HG02970 (cell line): ENCODE measurements at regions not wholly inside any gene's neighbourhood (a gene's known extent, or its start where the extent isn't known, plus 50 kb on each side); places are given as distances from the start of the nearest gene placed in this dataset.
"Not testable (repeated sequence)": the region's sequence is repeated elsewhere in the genome, so short reads cannot be mapped to it uniquely, and the experiment has no call there.

Experiments used
- ATAC-seq: cut with Tn5 transposase; IDR thresholded peaks from one replicate; pipeline ENCODE4 v1.9.1; 2021; ENCODE audit warnings: mild to moderate bottlenecking, moderate library complexity, moderate number of reproducible peaks; ENCODE audit not compliant: unreplicated experiment, low FRiP score

GRCh38 chr12:124070394-124071074 is 97.5 kb downstream of the ZNF664 start:
- ATAC-seq: not testable (repeated sequence)

- no peak for ATAC-seq
Measured at GRCh38 chr12:124071075-124071443, 98.0 kb downstream of the ZNF664 start.

- ATAC-seq: no peak
Measured at GRCh38 chr12:124073356-124074035, 100.5 kb downstream of the ZNF664 start.

- no peak for ATAC-seq
Measured at GRCh38 chr12:124075841-124076240, 102.8 kb downstream of the ZNF664 start.

DNA sequence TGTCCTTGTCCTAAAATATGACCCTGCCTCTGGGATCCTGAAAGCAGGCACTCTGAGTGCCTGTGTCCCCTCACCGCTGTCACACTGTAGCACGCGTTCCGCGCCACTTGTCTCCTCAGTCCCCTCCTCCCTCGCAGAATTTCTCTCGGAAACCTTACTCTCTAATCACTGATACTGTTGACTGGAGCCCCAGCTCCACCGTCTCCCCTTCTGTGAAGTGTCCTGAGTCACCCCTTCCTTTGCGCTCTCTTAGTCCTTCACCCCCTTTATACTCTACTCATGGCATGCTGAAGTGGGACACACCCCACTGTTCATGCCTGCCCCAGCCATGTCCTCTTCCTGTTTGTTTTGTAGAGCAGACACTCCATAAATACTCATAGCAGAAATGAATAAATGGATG is 104.7 kb downstream of the ZNF664 start:
- no peak for ATAC-seq

DNA sequence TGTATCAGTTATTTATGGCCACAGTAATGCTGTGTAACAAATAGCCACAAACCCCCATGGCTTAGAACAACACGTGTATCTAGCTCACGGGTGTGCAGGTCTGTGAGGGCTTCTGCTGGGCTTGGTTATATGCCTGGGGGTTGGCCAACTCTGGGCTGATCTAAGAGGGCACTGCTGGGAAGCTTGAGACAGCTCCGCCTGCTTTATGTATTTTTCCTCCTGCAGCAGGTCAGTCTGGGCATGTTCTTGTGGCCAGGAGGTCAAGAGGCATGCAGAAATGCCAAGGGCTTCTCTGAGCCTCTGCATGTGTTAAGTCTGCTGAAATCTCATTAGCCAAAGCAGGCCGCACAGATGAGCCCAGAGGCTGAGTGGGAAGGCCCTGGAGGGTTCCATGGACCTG is 105.8 kb downstream of the ZNF664 start:
- no peak for ATAC-seq

DNA sequence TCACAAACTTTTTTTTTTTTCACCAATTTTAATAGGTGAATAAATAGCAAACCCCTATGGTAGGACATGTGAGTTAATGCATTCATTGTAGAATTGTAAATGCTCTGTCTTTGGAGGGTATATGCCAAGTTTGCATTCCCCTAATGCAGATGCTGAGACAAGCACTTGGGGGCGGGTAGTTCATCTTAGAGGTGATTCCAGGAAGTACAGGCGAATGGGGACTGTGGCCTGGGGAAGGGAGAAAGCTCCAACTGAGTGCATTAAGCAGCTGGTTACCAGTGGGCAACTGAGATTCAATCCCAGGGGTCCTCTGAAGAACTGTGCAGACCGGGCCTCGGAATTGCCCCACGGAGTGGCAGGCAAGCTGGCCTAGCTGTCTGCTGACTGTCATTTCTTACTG is 107.6 kb downstream of the ZNF664 start:
- ATAC-seq: no peak

- no peak for ATAC-seq
Measured at GRCh38 chr12:124082012-124082411, 109.0 kb downstream of the ZNF664 start.

DNA sequence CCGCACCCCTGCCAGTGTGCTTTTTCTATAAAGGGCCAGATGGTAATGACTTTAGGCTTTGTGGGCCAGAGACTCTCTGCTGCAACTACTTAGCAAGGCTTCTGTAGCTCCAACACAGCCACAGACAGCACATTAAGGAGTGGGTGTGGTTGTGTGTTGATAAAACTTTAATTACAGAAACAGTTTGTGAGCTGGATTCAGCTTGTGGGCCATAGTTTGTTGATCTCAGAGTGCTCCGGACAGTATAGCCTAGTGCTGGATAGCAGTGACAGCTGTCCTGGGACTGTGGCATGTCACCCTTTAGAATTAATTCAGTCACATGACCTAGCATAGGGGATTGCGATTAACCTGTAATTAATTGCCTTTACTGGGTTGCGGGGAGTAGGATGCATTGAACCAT is 109.7 kb downstream of the ZNF664 start:
- no peak for ATAC-seq

GRCh38 chr12:124083708-124084107 is 110.7 kb downstream of the ZNF664 start:
- ATAC-seq: no peak

DNA sequence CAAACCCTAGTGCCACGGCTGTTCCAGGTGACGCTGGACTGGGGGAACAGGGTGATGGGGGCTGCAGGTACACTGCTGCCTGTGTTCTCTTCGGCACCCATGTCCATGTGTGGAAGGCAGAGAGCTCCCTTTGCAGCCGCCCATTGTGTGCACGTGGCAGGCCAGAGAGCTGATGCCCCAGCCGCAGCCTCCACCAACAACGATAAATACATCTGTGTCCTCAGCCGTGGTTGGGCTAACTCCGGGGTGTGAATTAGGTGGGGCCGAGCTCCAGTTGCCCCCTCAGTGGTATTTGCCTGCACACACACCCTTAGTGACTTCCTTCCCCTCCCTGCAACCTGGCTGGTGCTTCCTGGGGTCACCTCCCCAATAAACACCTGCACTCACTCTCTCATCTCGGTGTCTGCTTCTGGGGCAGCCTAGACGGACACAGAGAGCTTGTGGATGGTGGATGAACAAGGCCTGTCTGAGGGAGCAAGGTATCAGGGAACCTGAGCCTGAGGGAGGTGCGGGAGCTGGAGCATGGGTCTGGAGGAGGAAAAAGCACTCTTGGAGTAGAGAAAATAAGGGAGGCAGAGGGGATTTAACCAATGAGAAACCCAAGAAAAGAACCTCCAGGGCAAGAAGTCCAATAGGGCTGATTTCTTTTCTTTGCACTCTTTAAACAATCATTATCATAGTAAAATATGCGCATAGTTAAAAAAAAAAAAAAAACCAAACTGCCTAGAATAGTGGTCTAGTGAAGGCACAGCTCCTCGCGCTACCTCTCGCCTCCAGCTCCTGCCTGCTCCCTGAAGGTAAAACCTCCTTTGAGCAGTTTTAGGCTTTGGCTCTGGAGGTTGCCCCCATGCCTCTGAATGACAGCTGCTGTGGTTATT is 112.6 kb downstream of the ZNF664 start:
- no peak for ATAC-seq

- no peak for ATAC-seq
Measured at GRCh38 chr12:124086299-124086898, 113.4 kb downstream of the ZNF664 start.

GRCh38 chr12:124087266-124088051 is 114.4 kb downstream of the ZNF664 start:
- no peak for ATAC-seq

DNA sequence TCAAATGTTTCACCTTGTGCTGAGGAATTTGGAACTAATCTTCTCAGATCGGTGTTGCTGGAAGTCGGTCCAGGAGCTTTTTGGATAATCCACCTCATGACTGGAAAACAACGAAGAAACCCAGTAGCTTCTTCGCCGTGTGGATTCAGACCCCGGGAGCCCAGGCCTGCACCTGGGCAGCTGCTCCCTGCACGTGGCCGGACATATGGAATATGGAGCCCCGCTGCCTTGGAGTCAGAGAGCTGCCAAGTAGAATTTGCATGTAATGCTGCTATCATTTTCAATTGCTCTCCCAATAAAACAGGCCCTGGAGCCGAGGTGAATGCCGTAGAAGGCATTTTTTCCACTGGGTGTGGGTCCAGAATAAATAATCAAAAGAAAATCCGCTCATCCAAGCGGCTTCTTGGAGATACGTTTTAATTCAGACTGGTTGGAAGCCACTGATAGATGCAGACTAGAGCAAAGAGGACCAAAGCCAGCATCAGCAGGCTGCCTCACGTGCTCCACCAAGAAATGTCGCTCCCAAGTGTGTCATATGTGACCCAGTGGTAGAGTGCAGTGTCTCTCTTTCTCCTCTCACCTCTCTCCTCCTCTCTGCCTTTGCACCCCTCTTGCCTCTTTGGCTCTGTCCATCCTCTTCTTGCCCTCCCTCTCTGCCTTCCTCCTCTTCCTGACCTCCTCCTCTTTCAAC is 115.3 kb downstream of the ZNF664 start:
- no peak for ATAC-seq

DNA sequence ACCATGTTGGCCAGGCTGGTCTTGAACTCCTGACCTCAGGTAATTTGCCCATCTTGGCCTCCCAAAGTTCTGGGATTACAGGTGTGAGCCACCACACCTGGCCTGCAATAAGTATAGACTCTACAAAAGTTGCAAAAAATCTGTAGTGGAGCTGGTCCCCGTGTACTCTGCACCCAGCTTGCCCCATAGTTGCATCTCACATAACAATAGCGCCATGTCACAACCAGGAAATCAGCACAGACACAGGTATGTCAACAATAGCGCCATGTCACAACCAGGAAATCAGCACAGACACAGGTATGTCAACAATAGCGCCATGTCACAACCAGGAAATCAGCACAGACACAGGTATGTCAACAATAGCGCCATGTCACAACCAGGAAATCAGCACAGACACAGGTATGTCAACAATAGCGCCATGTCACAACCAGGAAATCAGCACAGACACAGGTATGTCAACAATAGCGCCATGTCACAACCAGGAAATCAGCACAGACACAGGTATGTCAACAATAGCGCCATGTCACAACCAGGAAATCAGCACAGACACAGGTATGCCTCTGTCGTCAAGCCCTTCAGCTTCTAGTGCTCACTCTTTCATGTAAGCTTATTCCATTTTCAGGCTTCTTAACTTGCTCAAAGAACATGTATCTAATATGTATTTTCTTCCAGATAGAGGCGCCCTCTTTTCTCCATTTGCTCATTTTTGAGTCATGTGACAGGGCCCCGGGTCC is 116.3 kb downstream of the ZNF664 start:
- not testable (repeated sequence) for ATAC-seq

GRCh38 chr12:124091835-124092234 is 118.8 kb downstream of the ZNF664 start:
- ATAC-seq: no peak

DNA sequence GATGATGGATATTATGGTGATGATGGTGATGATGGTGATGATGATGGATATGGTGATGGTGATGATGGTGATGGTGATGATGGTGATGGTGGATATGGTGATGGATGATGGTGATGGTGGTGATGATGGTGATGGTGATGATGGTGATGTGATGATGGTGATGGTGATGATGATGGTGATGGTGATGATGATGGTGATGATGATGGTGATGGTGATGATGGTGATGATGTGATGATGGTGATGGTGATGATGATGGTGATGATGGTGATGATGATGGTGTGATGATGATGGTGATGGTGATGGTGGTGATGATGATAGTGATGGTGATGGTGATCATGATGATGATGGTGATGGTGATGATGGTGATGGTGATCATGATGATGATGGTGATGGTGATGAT is 119.5 kb downstream of the ZNF664 start:
- not testable (repeated sequence) for ATAC-seq

DNA sequence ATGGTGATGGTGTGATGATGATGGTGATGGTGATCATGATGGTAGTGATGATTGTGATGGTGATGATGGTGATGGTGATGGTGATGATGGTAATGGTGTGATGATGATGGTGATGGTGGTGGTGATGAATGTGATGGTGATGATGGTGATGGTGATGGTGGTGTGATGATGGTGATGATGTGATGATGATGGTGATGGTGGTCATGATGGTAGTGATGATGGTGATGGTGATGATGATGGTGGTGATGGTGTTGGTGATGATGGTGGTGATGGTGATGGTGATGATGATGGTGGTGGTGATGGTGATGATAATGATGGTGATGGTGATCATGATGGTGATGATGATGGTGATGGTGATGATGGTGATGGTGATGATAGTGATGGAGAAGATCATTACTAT is 120.3 kb downstream of the ZNF664 start:
- no peak for ATAC-seq

DNA sequence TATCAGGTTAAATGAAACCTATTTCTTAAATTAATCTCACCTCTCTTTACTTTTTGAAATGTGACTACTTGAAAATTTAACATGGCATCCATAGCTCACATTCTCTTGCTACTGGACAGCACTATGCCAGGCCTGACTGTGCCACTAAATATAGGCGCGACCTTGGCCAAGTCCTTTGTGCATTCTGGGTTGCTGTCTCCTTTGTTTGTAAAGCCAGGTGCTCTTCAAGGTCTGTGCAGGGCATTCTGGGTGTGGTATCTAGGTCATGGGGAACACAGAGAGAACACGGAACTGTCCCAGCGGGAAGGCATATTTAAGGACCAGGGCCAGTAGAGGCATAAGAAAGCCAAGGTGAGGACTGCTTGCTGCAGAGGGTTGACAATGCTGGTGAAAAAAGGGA is 121.2 kb downstream of the ZNF664 start:
- no peak for ATAC-seq
